SK-N-MC (cell line): ENCODE measurements at regions not wholly inside any gene's neighbourhood (a gene's known extent, or its start where the extent isn't known, plus 50 kb on each side); places are given as distances from the start of the nearest gene placed in this dataset.

Source experiments
- DNase-seq: peaks from one replicate; pipeline ENCODE4 v3.0.0-alpha.2; 2011; ENCODE audit warnings: low read depth, low spot score
- H3K27ac ChIP-seq: fragments of 200-600 bp; sonication (generic); 2 replicates; pipeline ENCODE4 v1.5.1; 2016; ENCODE audit warnings: mixed run types
- H3K36me3 ChIP-seq: fragments of 200-600 bp; sonication (generic); 2 replicates; pipeline ENCODE4 v1.6.1; 2017; ENCODE audit warnings: antibody characterized with exemption, low read length, mixed read lengths; ENCODE audit not compliant: insufficient read depth
- H3K4me3 ChIP-seq: fragments of 200-600 bp; sonication (generic); 2 replicates; pipeline ENCODE4 v1.5.1; 2016
- H3K9ac ChIP-seq: fragments of 200-600 bp; sonication (generic); 2 replicates; pipeline ENCODE4 v1.8.0; 2017; ENCODE audit warnings: mixed run types, mixed read lengths; ENCODE audit not compliant: insufficient read length
- H3K9me3 ChIP-seq: fragments of 200-600 bp; sonication (generic); 2 replicates; pipeline ENCODE4 v1.6.1; 2017; ENCODE audit warnings: low read depth, mild to moderate bottlenecking, antibody characterized with exemption, low read length, moderate library complexity, mixed read lengths
- EZH2 ChIP-seq: fragments of 200-600 bp; sonication (generic); IDR thresholded peaks from one replicate; pipeline ENCODE4 v1.6.1; 2017; ENCODE audit warnings: antibody characterized with exemption
- FOXP2 ChIP-seq: optimal IDR thresholded peaks from 2 replicates; pipeline ENCODE3; 2011; ENCODE audit warnings: mild to moderate bottlenecking, moderate library complexity; ENCODE audit not compliant: insufficient read depth; ENCODE audit errors: extremely low read length, control extremely low read depth
- POLR2AphosphoS5 ChIP-seq: IDR thresholded peaks from 2 replicates; pipeline ENCODE4 v1.6.1; 2012; ENCODE audit warnings: mild to moderate bottlenecking, low read depth, low read length, borderline replicate concordance

- Histone ChIP-seq H3K27ac (no peak overlapping the region), H3K4me3 (no peak overlapping the region)
These were observed 188.6 kb upstream of the DMRT1 start for GRCh38 chr9:652914-653313.

GRCh38 chr9:653421-653820, 188.1 kb upstream of the DMRT1 start:
- DNase-seq = no peak
- no peak overlapping the region for H3K4me3 ChIP-seq
- H3K27ac ChIP-seq = no peak overlapping the region
- no peak overlapping the region for H3K9ac ChIP-seq
- no peak for TF ChIP-seq EZH2
- TF ChIP-seq POLR2AphosphoS5 = no peak
- no peak for TF ChIP-seq FOXP2
- H3K36me3 ChIP-seq = no peaks in the 10 kb centered on the region
- no peaks in the 10 kb centered on the region for H3K9me3 ChIP-seq

More at GRCh38 chr9:652914-653313, 188.6 kb upstream of the DMRT1 start:
- no peak for DNase-seq
- no peaks in the 10 kb centered on the region for H3K9me3 ChIP-seq
- TF ChIP-seq FOXP2 (no peak), EZH2 (no peak), POLR2AphosphoS5 (no peak)
- H3K36me3 ChIP-seq = no peaks in the 10 kb centered on the region
- H3K9ac ChIP-seq = no peak overlapping the region

- DNase-seq = no peak
- TF ChIP-seq FOXP2 (no peak), POLR2AphosphoS5 (no peak), EZH2 (no peak)
- Histone ChIP-seq H3K9me3 (no peaks in the 10 kb centered on the region), H3K36me3 (no peaks in the 10 kb centered on the region), H3K9ac (no peak overlapping the region), H3K4me3 (no peak overlapping the region), H3K27ac (no peak overlapping the region)
These were observed 187.6 kb upstream of the DMRT1 start for GRCh38 chr9:653856-654387.

- TF ChIP-seq EZH2 (no peak), FOXP2 (no peak), POLR2AphosphoS5 (no peak)
- Histone ChIP-seq H3K27ac (no peak overlapping the region), H3K9ac (no peak overlapping the region), H3K9me3 (no peaks in the 10 kb centered on the region), H3K4me3 (no peak overlapping the region), H3K36me3 (no peaks in the 10 kb centered on the region)
- no peak for DNase-seq
These were observed 185.6 kb upstream of the DMRT1 start for GRCh38 chr9:655875-656274.

GRCh38 chr9:656926-657568, 184.4 kb upstream of the DMRT1 start:
- DNase-seq = no peak
- Histone ChIP-seq H3K27ac (no peak overlapping the region), H3K9ac (no peak overlapping the region), H3K4me3 (no peak overlapping the region), H3K9me3 (no peaks in the 10 kb centered on the region), H3K36me3 (no peaks in the 10 kb centered on the region)
- TF ChIP-seq POLR2AphosphoS5 (no peak), EZH2 (no peak), FOXP2 (no peak)

GRCh38 chr9:659286-659685, 182.2 kb upstream of the DMRT1 start:
- Histone ChIP-seq H3K36me3 (no peaks in the 10 kb centered on the region), H3K4me3 (no peak overlapping the region), H3K9ac (no peak overlapping the region), H3K27ac (no peak overlapping the region), H3K9me3 (no peaks in the 10 kb centered on the region)
- no peak for DNase-seq
- TF ChIP-seq EZH2 (no peak), FOXP2 (no peak), POLR2AphosphoS5 (no peak)

- Histone ChIP-seq H3K9me3 (no peaks in the 10 kb centered on the region), H3K4me3 (no peak overlapping the region), H3K9ac (no peak overlapping the region), H3K27ac (no peak overlapping the region), H3K36me3 (no peaks in the 10 kb centered on the region)
- TF ChIP-seq EZH2 (no peak), FOXP2 (no peak), POLR2AphosphoS5 (no peak)
- DNase-seq = no peak
These were observed 181.3 kb upstream of the DMRT1 start for GRCh38 chr9:660227-660626.

- Histone ChIP-seq H3K9ac (no peak overlapping the region), H3K36me3 (no peaks in the 10 kb centered on the region), H3K4me3 (no peak overlapping the region), H3K9me3 (no peaks in the 10 kb centered on the region), H3K27ac (no peak overlapping the region)
- TF ChIP-seq POLR2AphosphoS5 = no peak
- no peak for TF ChIP-seq FOXP2
- TF ChIP-seq EZH2 = no peak
- no peak for DNase-seq
These were observed 178.0 kb upstream of the DMRT1 start for GRCh38 chr9:663541-663940.

GRCh38 chr9:665296-665695, 176.2 kb upstream of the DMRT1 start:
- Histone ChIP-seq H3K27ac (no peak overlapping the region), H3K4me3 (no peak overlapping the region), H3K9ac (no peak overlapping the region), H3K36me3 (no peaks in the 10 kb centered on the region), H3K9me3 (no peaks in the 10 kb centered on the region; the same call in 1 of the 2 replicates)
- TF ChIP-seq EZH2 (no peak), POLR2AphosphoS5 (no peak)
- DNase-seq = no peak
